Fibroblast of gingiva (primary cell): ENCODE measurements at regions not wholly inside any gene's neighbourhood (a gene's known extent, or its start where the extent isn't known, plus 50 kb on each side); places are given as distances from the start of the nearest gene placed in this dataset.

ENCODE experiments used
- DNase-seq: peaks from one replicate; pipeline ENCODE4 v3.0.0-alpha.2; 2011; ENCODE audit warnings: low read depth

GRCh38 chr6:14321992-14322772 lies 204.6 kb downstream of the CD83 start:
- no peak for DNase-seq

- DNase-seq, result no peak
Observed at GRCh38 chr6:14322841-14323240, 205.3 kb downstream of the CD83 start.

GRCh38 chr6:14326774-14327173 lies 209.2 kb downstream of the CD83 start:
- DNase-seq, result no peak

GRCh38 chr6:14328163-14328562 lies 210.6 kb downstream of the CD83 start:
- no peak for DNase-seq

GRCh38 chr6:14333556-14334305 lies 216.2 kb downstream of the CD83 start:
- peak; percentile 83 for DNase-seq

- DNase-seq, result no peak
Observed at GRCh38 chr6:14335071-14335470, 217.5 kb downstream of the CD83 start.

GRCh38 chr6:14337152-14337551 lies 219.6 kb downstream of the CD83 start:
- DNase-seq, result peak; percentile 80

GRCh38 chr6:14339172-14339571 lies 221.6 kb downstream of the CD83 start:
- no peak for DNase-seq

- no peak for DNase-seq
Observed at GRCh38 chr6:14339711-14340584, 222.4 kb downstream of the CD83 start.

- DNase-seq, result no peak
Observed at GRCh38 chr6:14344486-14344885, 226.9 kb downstream of the CD83 start.

GRCh38 chr6:14348389-14348788 lies 230.8 kb downstream of the CD83 start:
- DNase-seq, result no peak

- no peak for DNase-seq
Observed at GRCh38 chr6:14349507-14349906, 231.9 kb downstream of the CD83 start.

GRCh38 chr6:14350210-14350609 lies 232.6 kb downstream of the CD83 start:
- no peak for DNase-seq

GRCh38 chr6:14353281-14353680 lies 235.7 kb downstream of the CD83 start:
- no peak for DNase-seq

GRCh38 chr6:14353798-14354197 lies 236.2 kb downstream of the CD83 start:
- no peak for DNase-seq

GRCh38 chr6:14354919-14355572 lies 237.5 kb downstream of the CD83 start:
- DNase-seq, result peak; percentile 72

GRCh38 chr6:14359438-14359837 lies 241.9 kb downstream of the CD83 start:
- DNase-seq, result no peak

GRCh38 chr6:14360565-14360964 lies 243.0 kb downstream of the CD83 start:
- DNase-seq, result no peak

- DNase-seq, result no peak
Observed at GRCh38 chr6:14361297-14361696, 243.7 kb downstream of the CD83 start.

GRCh38 chr6:14361956-14362587 lies 244.5 kb downstream of the CD83 start:
- DNase-seq, result no peak

- no peak for DNase-seq
Observed at GRCh38 chr6:14364370-14364769, 246.8 kb downstream of the CD83 start.
